Retinal pigment epithelial cell (primary cell): ENCODE measurements at regions not wholly inside any gene's neighbourhood (a gene's known extent, or its start where the extent isn't known, plus 50 kb on each side); places are given as distances from the start of the nearest gene placed in this dataset.
"Not testable (repeated sequence)": the region's sequence is repeated elsewhere in the genome, so short reads cannot be mapped to it uniquely, and the experiment has no call there.

Experiments used
- DNase-seq: peaks from one replicate; pipeline ENCODE4 v3.0.0-alpha.2; 2010; ENCODE audit warnings: low read depth
- H3K4me3 ChIP-seq: 2 replicates; pipeline ENCODE4 v1.5.1; 2011; ENCODE audit warnings: mild to moderate bottlenecking, low read length, control low read depth, moderate library complexity
- CTCF ChIP-seq: conservative IDR thresholded peaks from 2 replicates; pipeline ENCODE4 v1.5.1; 2011; ENCODE audit warnings: low read depth, low read length, control low read depth, inconsistent platforms

DNA sequence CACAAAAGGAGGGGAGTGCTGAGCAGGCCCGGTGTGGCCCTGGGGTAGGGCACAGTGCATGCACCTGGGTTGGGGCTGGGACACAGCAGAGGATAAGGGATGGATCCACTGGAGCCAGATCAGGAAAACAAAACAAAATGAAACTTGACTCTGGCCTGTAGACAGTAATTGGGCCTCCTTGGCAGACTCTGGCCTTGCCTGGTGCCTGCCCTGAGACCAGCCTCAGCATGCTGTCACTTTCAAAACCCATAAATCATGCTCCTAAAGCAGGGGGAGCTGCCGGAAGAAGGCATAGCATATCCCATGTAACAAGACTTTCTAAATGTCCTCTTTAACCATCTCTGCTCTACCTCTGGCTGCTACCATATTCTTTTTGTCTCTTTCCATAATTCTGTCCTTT is 61.1 kb upstream of the IGFBP5 start:
- DNase-seq = no peak

GRCh38 chr2:216754812-216755211 is 59.5 kb upstream of the IGFBP5 start:
- no peak for TF ChIP-seq CTCF
- no peak for DNase-seq
- H3K4me3 ChIP-seq = no peak overlapping the region

More for the DNA sequence above, 61.1 kb upstream of the IGFBP5 start:
- no peak for TF ChIP-seq CTCF
- H3K4me3 ChIP-seq = no peak overlapping the region

DNA sequence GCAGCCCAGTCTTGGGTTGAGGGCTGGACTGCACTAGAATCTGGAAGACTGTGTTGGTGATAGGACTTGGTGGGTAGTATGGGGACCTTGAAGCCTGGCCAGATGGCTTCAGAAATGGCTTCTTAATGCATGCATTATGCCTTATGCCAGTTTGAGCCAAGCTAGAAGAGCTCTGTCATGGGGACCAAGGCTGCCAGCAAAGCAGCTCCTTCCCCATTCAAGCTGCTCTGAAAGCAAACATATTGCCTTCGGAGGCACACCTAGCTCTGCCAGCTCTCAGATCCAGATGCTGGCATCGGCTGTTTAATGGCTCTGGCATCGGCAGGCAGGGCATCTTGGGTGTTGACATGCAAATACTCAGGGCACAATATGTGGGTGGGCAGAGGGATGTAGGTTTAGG is 59.0 kb upstream of the IGFBP5 start:
- no peak overlapping the region for H3K4me3 ChIP-seq
- DNase-seq = no peak
- TF ChIP-seq CTCF = no peak

- no peak for DNase-seq
- no peak for TF ChIP-seq CTCF
- H3K4me3 ChIP-seq = no peak overlapping the region
These were observed 57.6 kb upstream of the IGFBP5 start for GRCh38 chr2:216752855-216753505.

GRCh38 chr2:216750750-216751149 is 55.4 kb upstream of the IGFBP5 start:
- not testable (repeated sequence) for H3K4me3 ChIP-seq, DNase-seq

- DNase-seq = not testable (repeated sequence)
These were observed 50.9 kb upstream of the IGFBP5 start for GRCh38 chr2:216746268-216746667.

GRCh38 chr2:216745453-216745852 is 50.1 kb upstream of the IGFBP5 start:
- no peak for DNase-seq
- TF ChIP-seq CTCF = no peak
- H3K4me3 ChIP-seq = no peak overlapping the region

More at GRCh38 chr2:216746268-216746667, 50.9 kb upstream of the IGFBP5 start:
- not testable (repeated sequence) for H3K4me3 ChIP-seq
